B cell (primary cell): ENCODE measurements at regions not wholly inside any gene's neighbourhood (a gene's known extent, or its start where the extent isn't known, plus 50 kb on each side); places are given as distances from the start of the nearest gene placed in this dataset.

Source experiments
- EZH2 ChIP-seq: IDR thresholded peaks from 2 replicates; pipeline ENCODE4 v1.6.1; 2012; ENCODE audit warnings: borderline replicate concordance, low read depth, mild to moderate bottlenecking, moderate library complexity, low read length; ENCODE audit not compliant: insufficient read depth, poor library complexity, severe bottlenecking
- TF ChIP-seq, protein P1 (sequence below): fragments of 200-600 bp; IDR thresholded peaks from one replicate; pipeline ENCODE4 v1.8.0; 2022; ENCODE audit warnings: antibody characterized with exemption, mild to moderate bottlenecking

DNA sequence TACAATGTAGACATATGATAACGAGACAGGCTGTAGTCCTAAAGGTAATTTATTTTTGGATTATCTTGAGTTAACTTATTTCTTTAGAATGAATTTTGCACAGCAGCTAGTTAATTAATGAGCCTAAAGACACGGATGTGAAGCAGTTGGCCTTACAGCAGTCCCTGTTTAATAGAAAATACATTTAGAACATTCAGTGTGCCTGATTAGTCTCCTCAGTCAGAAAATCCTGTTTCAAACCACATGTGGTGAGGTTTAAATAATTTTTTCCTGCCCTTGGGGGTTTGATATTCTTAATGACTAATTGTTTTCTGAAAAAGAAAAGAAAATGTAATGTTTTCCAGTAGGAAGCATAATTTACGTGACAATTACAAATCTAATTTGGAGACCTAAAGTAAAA is 494.2 kb upstream of the CDH8 start:
- TF ChIP-seq, protein P1, sequence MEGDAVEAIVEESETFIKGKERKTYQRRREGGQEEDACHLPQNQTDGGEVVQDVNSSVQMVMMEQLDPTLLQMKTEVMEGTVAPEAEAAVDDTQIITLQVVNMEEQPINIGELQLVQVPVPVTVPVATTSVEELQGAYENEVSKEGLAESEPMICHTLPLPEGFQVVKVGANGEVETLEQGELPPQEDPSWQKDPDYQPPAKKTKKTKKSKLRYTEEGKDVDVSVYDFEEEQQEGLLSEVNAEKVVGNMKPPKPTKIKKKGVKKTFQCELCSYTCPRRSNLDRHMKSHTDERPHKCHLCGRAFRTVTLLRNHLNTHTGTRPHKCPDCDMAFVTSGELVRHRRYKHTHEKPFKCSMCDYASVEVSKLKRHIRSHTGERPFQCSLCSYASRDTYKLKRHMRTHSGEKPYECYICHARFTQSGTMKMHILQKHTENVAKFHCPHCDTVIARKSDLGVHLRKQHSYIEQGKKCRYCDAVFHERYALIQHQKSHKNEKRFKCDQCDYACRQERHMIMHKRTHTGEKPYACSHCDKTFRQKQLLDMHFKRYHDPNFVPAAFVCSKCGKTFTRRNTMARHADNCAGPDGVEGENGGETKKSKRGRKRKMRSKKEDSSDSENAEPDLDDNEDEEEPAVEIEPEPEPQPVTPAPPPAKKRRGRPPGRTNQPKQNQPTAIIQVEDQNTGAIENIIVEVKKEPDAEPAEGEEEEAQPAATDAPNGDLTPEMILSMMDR, result no peak
- TF ChIP-seq EZH2, result no peak
